GM23338 (cell line): ENCODE measurements at regions not wholly inside any gene's neighbourhood (a gene's known extent, or its start where the extent isn't known, plus 50 kb on each side); places are given as distances from the start of the nearest gene placed in this dataset.

Experiments
- CREB1 ChIP-seq: fragments of 250-450 bp; sonication (Bioruptor Pico); IDR thresholded peaks from 2 replicates; pipeline ENCODE4 v1.5.0; 2020; ENCODE audit warnings: low read depth, mild to moderate bottlenecking, moderate library complexity
- ETS1 ChIP-seq: IDR thresholded peaks from 2 replicates; pipeline ENCODE4 v1.6.1; 2016; ENCODE audit warnings: antibody characterized with exemption
- EZH2 ChIP-seq: fragments of 200-600 bp; sonication (generic); IDR thresholded peaks from one replicate; pipeline ENCODE4 v1.8.0; 2017; ENCODE audit warnings: antibody characterized with exemption, mild to moderate bottlenecking, low read depth; ENCODE audit not compliant: unreplicated experiment
- EZH2phosphoT487 ChIP-seq: fragments of 200-600 bp; sonication (generic); IDR thresholded peaks from one replicate; pipeline ENCODE4 v1.8.1; 2018; ENCODE audit warnings: antibody characterized with exemption; ENCODE audit not compliant: unreplicated experiment
- JUNB ChIP-seq: IDR thresholded peaks from one replicate; pipeline ENCODE4 v1.6.1; 2016; ENCODE audit warnings: antibody characterized with exemption; ENCODE audit not compliant: unreplicated experiment
- NANOG ChIP-seq: IDR thresholded peaks from 2 replicates; pipeline ENCODE4 v1.6.1; 2016; ENCODE audit warnings: antibody characterized with exemption, borderline replicate concordance
- POLR2AphosphoS5 ChIP-seq: IDR thresholded peaks from 2 replicates; pipeline ENCODE4 v1.6.1; 2016; ENCODE audit warnings: antibody characterized with exemption, low read depth
- REST ChIP-seq: IDR thresholded peaks from one replicate; pipeline ENCODE4 v1.6.1; 2018; ENCODE audit warnings: antibody characterized with exemption; ENCODE audit not compliant: unreplicated experiment
- STAT1 ChIP-seq: IDR thresholded peaks from one replicate; pipeline ENCODE4 v1.6.1; 2016; ENCODE audit warnings: antibody characterized with exemption; ENCODE audit not compliant: unreplicated experiment
- ZNF114 ChIP-seq: fragments of 250-450 bp; sonication (Bioruptor Pico); IDR thresholded peaks from 2 replicates; pipeline ENCODE4 v1.5.0; 2020; ENCODE audit warnings: mild to moderate bottlenecking, moderate library complexity
- ZNF331 ChIP-seq: fragments of 250-450 bp; sonication (Bioruptor Pico); IDR thresholded peaks from 2 replicates; pipeline ENCODE4 v1.5.0; 2020; ENCODE audit warnings: low read depth, mild to moderate bottlenecking, moderate library complexity
- TF ChIP-seq, protein P1 (sequence below), 2 experiments: fragments of 200-600 bp in 1 of 2; sonication (generic) in 1 of 2; conservative IDR thresholded peaks; 2 replicates each; pipeline versions ENCODE4 v1.5.1 to v1.6.1; 2016 to 2017; ENCODE audit warnings: antibody characterized with exemption in 2 of 2, low read depth in 2 of 2, mild to moderate bottlenecking in 2 of 2, moderate library complexity in 1 of 2
- TF ChIP-seq, protein P2 (sequence below): fragments of 250-450 bp; sonication (Bioruptor Pico); IDR thresholded peaks from 2 replicates; pipeline ENCODE4 v1.5.0; 2020; ENCODE audit warnings: mild to moderate bottlenecking, moderate library complexity

DNA sequence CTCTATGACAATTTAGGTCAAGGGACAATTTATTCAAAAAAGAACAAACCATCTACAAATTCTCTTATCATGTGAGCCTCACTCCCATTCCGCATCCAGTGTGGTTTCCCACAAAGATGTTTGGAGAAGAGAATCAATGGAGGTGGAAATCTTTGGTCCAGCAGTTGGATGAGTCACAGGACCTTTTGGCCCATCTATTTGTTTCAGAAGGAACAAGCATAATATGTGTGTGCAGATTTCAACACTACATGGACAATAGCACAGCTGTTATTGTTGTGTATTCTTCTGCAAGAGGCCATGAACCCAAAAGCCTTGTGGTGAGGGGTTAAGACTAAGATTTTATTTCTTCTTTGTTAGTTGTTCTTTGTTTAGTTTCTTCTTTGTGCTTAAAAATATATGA, 61.6 kb downstream of the OR10A6 start:
- TF ChIP-seq JUNB, result no peak
- TF ChIP-seq EZH2phosphoT487, result no peak
- TF ChIP-seq, protein P1, sequence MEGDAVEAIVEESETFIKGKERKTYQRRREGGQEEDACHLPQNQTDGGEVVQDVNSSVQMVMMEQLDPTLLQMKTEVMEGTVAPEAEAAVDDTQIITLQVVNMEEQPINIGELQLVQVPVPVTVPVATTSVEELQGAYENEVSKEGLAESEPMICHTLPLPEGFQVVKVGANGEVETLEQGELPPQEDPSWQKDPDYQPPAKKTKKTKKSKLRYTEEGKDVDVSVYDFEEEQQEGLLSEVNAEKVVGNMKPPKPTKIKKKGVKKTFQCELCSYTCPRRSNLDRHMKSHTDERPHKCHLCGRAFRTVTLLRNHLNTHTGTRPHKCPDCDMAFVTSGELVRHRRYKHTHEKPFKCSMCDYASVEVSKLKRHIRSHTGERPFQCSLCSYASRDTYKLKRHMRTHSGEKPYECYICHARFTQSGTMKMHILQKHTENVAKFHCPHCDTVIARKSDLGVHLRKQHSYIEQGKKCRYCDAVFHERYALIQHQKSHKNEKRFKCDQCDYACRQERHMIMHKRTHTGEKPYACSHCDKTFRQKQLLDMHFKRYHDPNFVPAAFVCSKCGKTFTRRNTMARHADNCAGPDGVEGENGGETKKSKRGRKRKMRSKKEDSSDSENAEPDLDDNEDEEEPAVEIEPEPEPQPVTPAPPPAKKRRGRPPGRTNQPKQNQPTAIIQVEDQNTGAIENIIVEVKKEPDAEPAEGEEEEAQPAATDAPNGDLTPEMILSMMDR (conservative IDR thresholded peaks at IDR 0.05; ENCODE audit: low read depth in 2 of 2), result no peak
- no peak for TF ChIP-seq POLR2AphosphoS5
- no peak for TF ChIP-seq ETS1
- no peak for TF ChIP-seq CREB1 (CRISPR knock-in tag)
- TF ChIP-seq REST, result no peak
- no peak for TF ChIP-seq EZH2
- TF ChIP-seq NANOG, result no peak
- TF ChIP-seq STAT1, result no peak
- TF ChIP-seq ZNF114 (CRISPR knock-in tag), result no peak
- no peak for TF ChIP-seq ZNF331 (CRISPR knock-in tag)
- TF ChIP-seq, protein P2, sequence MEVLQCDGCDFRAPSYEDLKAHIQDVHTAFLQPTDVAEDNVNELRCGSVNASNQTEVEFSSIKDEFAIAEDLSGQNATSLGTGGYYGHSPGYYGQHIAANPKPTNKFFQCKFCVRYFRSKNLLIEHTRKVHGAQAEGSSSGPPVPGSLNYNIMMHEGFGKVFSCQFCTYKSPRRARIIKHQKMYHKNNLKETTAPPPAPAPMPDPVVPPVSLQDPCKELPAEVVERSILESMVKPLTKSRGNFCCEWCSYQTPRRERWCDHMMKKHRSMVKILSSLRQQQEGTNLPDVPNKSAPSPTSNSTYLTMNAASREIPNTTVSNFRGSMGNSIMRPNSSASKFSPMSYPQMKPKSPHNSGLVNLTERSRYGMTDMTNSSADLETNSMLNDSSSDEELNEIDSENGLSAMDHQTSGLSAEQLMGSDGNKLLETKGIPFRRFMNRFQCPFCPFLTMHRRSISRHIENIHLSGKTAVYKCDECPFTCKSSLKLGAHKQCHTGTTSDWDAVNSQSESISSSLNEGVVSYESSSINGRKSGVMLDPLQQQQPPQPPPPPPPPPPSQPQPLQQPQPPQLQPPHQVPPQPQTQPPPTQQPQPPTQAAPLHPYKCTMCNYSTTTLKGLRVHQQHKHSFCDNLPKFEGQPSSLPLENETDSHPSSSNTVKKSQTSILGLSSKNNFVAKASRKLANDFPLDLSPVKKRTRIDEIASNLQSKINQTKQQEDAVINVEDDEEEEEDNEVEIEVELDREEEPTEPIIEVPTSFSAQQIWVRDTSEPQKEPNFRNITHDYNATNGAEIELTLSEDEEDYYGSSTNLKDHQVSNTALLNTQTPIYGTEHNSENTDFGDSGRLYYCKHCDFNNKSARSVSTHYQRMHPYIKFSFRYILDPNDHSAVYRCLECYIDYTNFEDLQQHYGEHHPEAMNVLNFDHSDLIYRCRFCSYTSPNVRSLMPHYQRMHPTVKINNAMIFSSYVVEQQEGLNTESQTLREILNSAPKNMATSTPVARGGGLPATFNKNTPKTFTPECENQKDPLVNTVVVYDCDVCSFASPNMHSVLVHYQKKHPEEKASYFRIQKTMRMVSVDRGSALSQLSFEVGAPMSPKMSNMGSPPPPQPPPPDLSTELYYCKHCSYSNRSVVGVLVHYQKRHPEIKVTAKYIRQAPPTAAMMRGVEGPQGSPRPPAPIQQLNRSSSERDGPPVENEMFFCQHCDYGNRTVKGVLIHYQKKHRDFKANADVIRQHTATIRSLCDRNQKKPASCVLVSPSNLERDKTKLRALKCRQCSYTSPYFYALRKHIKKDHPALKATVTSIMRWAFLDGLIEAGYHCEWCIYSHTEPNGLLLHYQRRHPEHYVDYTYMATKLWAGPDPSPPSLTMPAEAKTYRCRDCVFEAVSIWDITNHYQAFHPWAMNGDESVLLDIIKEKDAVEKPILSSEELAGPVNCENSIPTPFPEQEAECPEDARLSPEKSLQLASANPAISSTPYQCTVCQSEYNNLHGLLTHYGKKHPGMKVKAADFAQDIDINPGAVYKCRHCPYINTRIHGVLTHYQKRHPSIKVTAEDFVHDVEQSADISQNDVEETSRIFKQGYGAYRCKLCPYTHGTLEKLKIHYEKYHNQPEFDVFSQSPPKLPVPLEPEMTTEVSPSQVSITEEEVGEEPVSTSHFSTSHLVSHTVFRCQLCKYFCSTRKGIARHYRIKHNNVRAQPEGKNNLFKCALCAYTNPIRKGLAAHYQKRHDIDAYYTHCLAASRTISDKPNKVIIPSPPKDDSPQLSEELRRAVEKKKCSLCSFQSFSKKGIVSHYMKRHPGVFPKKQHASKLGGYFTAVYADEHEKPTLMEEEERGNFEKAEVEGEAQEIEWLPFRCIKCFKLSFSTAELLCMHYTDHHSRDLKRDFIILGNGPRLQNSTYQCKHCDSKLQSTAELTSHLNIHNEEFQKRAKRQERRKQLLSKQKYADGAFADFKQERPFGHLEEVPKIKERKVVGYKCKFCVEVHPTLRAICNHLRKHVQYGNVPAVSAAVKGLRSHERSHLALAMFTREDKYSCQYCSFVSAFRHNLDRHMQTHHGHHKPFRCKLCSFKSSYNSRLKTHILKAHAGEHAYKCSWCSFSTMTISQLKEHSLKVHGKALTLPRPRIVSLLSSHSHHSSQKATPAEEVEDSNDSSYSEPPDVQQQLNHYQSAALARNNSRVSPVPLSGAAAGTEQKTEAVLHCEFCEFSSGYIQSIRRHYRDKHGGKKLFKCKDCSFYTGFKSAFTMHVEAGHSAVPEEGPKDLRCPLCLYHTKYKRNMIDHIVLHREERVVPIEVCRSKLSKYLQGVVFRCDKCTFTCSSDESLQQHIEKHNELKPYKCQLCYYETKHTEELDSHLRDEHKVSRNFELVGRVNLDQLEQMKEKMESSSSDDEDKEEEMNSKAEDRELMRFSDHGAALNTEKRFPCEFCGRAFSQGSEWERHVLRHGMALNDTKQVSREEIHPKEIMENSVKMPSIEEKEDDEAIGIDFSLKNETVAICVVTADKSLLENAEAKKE (CRISPR knock-in tag), result no peak
